ENCODE measurements at regions not wholly inside any gene's neighbourhood (a gene's known extent, or its start where the extent isn't known, plus 50 kb on each side); places are given as distances from the start of the nearest gene placed in this dataset.

DNA sequence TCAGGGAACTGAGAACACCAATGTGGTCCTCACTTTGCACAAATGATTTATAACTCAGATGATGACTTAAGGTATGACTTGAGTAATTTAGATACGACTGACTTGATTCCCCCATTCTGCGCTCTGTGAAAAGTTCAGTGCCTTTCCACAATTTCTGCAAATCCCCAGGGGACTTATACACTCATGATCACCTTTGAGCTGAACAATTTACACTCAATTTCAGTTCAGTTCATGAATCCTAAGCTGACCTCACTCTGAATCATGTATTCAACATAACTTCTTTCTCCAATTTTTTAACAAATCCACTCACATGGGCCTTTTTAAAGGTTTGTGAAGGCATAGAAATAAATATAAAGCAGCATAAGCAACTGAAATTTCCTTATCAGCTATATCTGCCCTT is 274.2 kb downstream of the FAM76B start:
- DNase-seq (ENCODE audit: low spot score), result no peak

DNA sequence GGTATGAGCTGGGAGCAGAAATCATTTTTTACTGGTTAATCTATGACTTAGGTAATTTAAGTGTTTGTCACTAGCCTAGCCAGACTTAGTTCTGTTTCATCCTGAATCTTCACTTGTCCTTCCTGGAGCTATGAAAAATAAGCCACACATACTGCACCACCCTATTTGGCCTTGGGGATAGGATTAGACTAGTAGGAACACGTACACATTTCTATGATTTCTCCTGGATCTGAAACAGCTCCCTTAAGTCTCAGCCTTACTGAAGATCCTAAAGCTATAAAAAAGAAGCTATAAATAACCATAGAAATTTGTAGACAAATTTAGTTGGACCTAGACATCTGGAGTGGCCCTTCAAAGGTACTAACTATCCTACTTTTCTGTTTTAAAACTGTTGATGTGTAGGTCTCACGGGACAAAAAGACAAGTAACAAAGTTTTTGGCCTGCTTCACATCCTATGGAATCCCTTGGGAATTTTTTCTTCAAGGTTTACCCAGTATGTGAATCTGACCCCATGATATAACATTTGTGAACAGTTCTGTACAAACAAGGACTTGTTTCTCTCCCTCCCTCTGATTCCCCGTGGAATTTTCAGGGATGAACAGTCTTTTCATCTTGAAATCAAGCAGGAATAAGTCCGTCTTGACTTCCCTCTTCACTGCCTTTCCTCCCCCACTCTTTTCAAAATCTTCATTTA is 275.0 kb downstream of the FAM76B start:
- DNase-seq (ENCODE audit: low spot score), result no peak

DNA sequence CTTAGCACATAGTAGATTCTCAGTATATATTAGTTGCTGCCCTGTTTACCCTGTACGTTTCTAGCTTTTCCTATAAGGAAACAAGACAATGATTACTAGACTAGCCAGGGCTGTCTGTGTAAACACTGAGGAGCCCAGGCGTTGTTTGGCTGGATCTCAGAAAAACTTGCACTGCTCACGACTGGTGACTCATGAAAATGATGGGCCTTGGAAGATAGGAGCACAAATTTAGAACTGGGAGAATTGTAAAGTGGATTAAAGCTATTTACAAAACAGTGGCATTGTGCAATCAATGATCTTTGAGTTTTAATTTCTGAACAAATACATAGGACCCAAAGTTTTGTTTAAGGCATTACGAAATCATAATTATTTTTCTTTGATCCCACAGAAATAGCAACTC is 276.9 kb downstream of the FAM76B start:
- no peak for DNase-seq (ENCODE audit: low spot score)

DNA sequence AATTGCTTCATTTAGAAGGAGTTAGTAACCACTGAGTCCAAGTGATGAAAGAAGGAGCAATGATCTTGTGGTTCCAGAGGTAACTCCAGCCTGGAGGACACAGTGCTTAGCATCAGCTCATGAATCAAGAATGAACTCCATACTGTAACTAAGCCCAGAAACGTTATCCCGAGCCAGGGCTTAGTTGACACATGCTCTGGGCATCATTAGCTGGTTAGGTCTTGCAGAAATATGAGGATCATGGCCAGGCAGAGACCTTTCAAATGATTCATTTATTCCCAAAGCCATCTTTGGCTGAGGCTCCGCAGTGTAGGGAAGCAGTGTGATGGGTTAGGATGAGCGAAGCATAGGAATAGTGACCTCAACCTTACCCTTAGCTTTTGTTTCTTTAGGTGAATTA is 277.4 kb downstream of the FAM76B start:
- no peak for DNase-seq (ENCODE audit: low spot score)

DNA sequence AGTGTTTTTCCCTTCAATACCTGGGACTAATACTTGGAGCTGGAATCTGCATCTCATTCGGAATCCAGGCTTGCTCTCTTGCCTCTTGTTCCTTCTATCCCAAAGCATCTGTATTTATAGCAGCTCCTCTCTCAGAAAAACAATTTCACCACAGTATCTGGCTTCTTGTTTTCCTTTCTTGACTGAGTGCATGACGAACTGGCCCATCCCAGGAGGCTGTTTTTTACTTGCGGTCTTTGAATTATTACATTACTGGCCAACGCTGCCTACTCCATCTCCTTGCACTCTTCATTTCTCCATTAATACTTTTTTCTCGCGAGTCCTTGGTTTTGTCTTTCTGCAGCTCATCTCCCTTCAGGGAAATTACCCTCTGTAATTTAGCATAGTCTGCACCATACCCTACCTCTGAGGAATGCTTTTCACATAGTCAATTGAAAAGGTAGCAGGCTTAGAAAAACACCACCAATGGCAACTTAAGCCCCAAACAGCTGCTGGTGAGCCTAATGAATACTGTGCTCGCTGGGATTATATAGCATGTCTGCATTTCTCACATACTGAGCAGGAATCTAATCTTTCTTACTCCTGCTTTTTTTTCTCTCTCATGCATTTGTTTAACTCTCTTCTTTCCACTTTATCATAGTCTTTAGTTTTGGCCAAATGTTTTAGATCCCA is 277.4 kb upstream of the SESN3 start:
- no peak for DNase-seq (ENCODE audit: low spot score)

DNA sequence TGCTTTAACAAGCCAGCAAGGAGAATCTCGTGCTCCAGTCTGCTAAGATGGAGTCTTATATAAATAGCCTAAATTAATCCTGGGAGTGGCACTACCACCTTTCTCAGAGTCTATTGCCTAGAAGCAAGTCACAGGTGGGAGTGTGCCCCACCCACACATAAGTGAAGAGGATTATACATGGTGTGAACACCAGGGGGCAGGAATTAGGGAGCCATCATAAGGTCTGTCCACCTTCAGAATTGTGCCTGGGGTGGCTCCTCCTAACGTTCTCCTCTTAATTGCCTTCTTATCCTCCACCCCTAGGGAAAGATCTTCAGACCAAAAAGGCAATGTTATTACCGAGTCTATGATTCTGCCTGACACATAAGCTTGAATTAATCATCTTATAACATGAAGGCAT is 276.8 kb upstream of the SESN3 start:
- no peak for DNase-seq (ENCODE audit: low spot score)

DNA sequence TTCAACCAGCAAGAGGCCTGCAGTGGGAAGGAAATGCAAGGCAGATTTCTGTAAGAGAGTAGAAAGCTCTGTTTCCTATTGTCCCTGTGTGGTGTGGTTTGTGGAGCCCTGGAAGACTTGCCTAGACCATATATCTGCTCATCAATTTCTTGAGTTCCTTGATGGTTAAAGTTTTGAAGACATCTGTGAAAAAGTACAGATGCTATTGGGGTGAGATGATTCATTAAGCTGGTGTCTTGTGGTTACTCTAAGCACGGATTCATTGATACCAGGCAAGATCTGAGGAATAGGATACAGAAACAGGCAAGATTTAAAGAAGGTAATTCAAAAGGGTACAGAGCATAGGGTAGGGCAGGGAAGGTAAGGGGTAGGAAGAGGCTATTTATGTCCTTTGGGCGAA is 275.8 kb upstream of the SESN3 start:
- DNase-seq (ENCODE audit: low spot score), result no peak

DNA sequence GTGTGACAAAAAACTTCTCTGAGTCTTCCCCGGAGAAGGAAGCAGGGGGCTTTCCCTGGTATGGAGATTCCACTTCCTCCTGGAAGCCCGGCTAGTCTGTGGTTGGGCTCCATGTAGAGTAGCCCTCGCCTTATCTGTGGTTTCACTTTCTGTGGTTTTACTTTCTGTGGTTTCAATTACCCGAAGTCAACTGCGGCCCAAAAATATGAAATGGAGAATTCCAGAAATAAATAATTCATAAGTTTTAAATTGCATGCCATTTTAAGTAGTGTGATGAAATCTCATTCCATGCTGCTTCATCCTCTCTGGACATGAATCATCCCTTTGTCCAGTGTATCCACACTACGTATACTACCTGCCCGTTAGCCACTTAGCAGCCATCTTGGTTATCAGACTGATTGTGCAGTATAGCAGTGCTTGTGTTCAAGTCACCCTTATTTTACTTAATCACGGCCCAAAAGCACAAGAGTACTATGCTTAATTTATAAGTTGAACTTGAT is 275.0 kb upstream of the SESN3 start:
- DNase-seq (ENCODE audit: low spot score), result no peak

DNA sequence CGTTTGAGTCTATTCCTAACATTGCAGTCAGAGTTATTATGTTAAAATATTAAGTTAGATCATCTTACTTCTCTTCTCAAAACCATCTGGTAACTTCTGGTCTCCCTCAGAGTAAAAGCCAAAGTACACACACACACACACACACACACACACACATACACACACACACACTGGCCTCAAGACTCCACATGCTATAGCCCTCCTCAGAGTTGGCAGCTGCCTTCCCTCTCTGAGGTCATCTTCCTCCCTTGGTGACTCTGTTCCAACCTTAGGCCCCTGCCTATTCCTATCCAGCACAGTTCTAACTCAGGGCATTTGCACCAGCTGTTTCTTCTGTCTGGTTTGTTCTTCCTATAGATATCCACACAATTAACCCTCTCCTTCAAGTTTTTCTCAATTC is 272.0 kb upstream of the SESN3 start:
- no peak for DNase-seq (ENCODE audit: low spot score)

DNA sequence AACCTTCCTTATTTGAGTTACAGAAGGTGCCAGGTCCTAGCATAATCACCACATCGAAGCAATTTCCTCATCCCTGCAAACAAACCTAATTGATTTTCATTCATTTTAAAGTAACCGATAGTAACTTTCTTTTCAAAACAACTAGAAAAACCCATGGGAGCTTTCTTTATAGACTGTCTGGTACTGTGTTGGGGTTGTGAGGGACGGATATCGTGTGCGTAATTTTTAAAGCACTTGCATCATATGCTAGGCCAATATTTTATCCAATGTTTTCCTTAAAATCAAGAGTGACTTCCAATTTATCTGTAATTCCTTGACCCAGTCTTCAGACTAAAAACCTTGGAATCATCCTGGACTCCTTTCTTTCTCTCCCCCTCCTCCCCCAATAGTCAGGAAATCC is 271.5 kb upstream of the SESN3 start:
- DNase-seq (ENCODE audit: low spot score), result no peak

DNA sequence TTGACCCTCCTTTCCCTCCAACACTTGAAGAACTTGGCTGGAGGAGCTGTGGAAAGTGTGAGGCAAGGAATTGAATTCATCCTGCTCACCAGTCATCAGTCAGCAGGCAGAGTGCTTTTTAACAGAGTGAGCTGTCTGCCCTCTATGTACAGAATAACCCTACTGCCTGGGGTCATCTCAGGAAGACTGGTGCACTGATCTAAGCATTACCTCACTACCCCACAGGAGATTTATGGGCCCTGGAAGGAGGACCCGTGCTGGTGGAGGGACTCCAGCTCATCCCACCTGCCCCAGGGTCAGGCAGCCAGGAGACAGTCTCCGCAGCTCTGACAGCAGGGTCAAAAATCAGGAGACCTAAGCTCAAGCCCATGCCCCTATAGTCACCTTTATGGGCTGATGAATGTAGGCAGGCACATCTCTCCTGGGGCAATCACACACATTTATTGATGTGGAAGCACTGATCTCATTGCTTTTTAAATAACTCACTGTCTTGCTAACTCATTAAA is 270.8 kb upstream of the SESN3 start:
- no peak for DNase-seq (ENCODE audit: low spot score)

DNA sequence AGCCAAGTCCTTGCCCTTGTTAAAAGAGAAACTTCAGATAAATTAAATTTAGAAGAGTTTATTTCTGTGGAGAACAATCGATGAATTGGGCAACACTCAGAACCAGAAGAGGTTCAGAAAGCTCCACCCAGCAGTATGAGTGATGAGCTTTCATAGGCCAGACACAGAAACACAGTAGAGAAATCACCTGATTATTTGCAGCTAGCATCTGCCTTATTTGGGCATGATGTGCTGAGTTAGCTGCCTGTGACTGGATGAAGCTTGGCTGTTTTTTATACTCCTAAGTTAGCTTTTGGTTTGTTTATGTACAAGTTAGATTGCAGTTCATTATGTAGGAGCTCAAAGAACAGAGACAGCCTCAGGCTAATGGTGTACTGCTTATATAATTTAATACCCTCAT is 269.5 kb upstream of the SESN3 start:
- peak; percentile 46 for DNase-seq (ENCODE audit: low spot score)

DNA sequence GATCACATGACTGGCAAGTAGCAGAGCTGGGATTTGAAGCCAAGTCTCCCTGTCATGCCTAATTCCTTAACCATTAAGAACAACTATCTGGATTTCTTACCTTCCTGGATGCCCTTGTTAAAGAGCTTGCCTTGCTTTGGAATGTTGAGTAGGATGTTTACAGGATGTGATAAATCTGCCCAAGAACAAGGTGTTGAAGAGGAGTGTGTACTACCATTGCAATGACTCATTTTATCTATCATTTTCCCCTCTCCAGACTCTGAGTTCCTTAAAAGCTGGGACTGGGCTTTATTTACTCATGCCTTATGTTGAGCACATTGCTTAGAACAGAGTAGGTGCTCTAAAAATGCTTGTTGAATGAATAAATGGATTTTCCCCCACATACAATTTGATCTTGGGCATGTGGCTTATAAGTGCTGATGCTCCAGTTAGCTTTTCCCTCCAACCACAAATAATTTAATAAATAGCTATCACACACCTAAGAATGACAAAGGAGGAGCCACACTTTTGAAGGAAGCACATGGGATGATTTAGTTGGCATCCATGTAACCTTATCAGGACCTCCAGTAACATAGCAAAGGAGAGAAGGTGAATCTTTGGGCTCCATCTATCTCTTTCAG is 268.6 kb upstream of the SESN3 start:
- DNase-seq (ENCODE audit: low spot score), result no peak

DNA sequence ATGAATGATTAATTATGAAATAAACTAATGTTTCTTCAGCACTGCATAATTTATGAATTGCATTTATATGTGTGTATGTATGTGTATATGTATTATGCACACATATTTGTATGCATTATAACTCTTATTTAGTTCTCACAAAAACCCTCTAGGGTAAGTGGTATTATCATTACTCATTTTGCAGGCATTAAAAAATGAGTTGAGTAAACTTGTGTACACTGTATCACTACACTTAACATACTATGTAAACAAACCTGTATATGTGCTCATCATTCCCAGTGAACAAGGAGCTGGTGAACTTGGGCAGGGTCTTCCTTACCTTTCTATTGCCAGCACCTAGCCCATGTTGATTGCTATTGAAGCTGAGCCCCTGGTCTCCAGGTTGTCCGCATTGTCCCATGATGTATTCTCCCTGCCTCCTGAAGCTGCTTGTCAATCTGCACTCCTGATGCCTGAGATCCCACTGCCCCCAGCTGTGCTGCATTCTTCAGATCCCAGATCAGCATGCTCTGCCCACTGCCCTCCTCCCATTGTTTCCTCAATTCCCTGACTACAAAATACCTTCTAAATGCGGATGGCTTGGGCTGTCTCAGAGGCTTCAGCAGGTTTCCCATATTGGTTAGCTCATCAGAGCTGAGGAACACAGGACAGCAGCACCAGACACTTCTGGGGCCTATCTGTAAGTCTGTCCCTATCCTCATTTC is 267.9 kb upstream of the SESN3 start:
- no peak for DNase-seq (ENCODE audit: low spot score)

DNA sequence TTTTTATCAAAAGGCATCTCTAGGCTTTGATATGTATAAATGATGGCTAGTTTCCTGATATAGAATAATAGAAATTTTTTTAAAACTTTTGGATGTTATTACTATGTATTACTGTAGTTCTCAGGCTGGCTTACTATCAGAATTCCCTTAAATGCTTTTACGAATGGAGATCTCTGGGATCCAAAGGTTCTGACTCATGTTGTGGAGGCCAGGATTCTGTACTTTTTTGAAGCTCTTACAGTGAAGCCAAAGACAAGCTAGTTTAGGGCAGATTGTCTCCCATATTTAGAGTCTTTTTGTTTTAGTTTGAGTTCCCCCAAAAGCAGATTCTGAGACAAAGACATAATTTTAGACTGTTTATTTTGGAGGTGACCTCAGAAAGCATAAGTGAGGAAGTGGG is 265.9 kb upstream of the SESN3 start:
- no peak for DNase-seq (ENCODE audit: low spot score)

DNA sequence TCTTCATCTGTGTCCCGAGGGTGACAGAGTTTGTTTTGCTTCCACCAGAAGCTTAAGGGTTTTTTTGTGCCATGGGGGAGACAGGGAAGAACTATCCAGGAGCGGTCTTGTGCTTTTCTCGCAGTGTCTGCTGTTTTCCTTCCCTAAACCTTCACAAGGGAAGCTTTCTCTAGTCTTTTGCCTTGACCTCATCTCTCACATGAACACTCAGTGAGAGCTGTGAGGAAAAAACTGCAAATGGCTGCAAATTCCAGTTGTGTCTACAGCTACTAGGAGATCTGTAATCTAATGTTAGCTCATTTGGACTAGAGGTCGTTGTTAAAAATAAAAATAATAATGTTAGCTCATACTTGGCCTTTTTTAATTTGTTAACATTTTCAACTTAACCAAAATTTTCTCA is 264.7 kb upstream of the SESN3 start:
- DNase-seq (ENCODE audit: low spot score), result no peak

DNA sequence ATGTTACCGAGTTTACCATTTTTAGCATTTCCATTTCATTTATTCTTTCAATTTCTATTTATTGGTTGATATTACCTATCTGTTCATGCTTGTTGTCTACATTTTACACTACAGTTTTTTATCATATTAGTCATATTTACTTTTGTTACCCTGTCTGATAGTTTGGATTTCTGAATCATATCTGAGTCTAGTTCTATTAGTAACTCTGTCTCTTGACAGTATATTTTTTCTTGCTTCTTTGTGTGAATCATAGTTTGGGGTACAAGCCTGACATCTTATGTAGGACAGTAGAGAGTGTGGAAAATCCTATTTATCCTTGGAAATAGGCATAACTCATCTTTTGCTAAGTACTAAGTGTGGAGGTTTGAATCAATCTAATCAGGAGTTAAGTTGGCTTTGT is 263.9 kb upstream of the SESN3 start:
- no peak for DNase-seq (ENCODE audit: low spot score)

DNA sequence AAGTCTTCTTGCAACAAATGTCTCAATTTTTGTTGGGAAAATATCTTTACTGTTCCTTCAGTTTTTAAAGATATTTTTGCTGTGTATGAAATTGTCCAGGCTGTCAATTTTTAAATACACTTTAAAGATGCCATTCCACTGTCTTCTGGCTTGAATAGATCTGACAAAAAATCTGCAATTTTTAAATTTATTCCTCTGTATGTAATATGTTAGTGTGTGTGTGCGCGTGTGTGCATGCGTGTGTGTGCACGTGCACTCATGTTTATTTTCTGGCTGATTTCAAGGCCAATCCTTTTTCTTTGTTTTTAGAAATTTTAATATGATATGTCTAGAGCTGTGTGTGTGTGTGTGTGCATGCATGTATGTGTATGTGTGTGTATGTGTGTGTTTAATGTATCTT is 263.2 kb upstream of the SESN3 start:
- no peak for DNase-seq (ENCODE audit: low spot score)

DNA sequence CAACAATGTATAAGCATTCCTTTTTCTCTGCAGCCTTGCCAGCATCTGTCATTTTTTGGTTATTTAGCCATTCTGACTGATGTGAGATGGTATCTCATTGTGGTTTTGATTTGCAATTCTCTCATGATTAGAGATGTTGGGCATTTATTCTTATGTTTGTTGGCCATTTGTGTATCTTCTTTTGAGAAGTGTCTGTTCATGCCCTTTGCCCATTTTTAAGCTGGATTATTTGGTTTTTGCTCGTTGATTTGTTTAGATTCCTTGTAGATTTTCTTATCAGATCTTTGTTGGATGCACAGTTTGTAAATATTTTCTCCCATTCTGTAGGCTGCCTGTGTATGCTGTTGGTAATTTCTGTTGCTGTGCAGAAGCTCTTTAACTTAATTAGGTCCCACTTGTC is 259.6 kb upstream of the SESN3 start:
- DNase-seq (ENCODE audit: low spot score), result no peak

DNA sequence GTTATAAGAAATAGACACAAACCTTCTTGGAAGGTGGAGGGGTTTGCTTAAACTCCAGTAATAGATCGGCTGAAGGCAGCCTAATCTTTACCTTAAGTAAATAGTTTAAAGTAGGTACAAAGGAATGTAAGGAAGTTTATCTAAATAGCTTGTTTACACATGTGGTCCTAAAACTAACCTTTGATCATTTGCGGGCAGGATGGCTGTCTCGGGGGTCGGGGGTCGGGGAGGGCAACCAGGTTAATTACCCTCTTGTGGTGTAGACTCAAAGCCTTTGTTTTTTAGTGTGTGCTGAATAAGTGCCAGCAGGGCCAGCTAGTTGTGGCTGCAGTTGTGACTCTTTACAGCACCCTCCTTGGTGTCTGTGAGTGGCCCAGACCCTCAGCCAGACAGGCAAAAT is 256.9 kb upstream of the SESN3 start:
- no peak for DNase-seq (ENCODE audit: low spot score)

DNA sequence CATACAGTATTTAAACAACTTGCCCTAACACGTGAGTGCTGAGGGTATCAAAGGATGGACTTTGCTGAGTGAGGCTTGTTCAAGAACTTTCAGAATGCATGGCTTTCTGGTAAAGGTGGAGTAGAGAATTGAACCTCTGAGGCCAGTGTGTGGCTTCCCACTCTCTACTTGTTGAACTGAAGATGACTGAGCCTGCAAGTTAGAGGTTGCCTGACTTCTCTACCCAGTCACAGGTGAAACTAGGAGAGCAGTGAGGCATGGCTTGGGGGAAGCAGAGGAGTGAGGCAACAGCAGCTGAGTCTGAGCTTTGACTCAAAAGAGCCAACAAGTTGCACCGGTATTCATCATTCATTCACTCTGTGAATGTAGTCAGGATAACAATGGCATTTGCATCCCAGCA is 256.4 kb upstream of the SESN3 start:
- DNase-seq (ENCODE audit: low spot score), result no peak

DNA sequence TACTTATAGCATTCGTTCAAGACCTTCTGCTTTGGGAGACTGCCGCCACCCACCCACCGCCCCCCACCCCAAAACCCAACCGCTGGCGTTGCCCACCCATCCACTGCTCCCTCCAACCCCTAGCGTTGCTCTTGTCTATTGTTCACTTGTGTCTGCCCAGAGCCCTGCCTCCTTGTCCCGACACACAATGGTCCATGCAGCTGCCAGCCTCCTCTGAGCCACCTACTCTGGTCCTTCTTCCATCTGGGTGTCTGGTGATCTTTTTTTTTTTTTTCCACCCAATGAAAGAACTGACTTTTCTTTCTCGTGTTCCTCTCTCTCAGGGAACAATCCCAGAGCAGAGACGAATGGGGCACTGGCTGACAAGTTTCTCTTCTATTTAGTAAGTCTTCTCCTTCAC is 256.0 kb upstream of the SESN3 start:
- DNase-seq (ENCODE audit: low spot score), result no peak

Measured in SK-N-DZ (cell line).